ENCODE measurements at regions not wholly inside any gene's neighbourhood (a gene's known extent, or its start where the extent isn't known, plus 50 kb on each side); places are given as distances from the start of the nearest gene placed in this dataset.

DNA sequence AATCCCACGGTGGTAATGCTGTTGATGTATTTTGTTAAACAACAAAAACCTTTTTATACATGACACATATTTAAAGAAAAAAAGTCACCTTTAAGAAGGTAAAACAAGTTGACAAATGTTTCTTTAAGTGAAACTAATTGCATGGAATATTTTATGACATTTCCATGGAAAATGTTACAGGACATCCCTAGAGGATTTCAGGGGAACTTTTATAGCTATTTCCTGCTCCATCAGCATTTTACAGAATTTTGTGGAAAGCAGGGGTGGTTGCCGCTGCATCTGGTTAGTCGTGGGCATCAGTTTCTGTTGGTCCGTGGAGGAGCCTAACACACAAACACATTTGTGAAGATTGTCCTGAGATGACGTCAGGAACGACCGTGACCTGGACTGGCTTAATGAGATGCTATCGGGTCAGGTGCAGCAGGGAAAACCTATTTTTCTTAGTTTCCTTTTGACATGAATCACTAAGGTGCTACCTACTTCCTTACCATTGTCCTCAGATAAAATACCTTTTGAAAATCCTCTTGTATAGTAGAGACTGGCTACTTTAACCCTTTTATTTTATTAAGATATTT is 305.1 kb downstream of the MAP2K6 start:
- no peaks in the 10 kb centered on the region for H3K9me3 ChIP-seq (ENCODE audit: insufficient read depth, low read depth, low read length)
- H3K4me3 ChIP-seq (ENCODE audit: low read length), result no peak overlapping the region
- H3K27me3 ChIP-seq (ENCODE audit: insufficient read depth, low read length), result no peaks in the 10 kb centered on the region
- H3K36me3 ChIP-seq (ENCODE audit: insufficient read depth, low read length), result no peaks in the 10 kb centered on the region
- no peaks in the 10 kb centered on the region for H3K4me1 ChIP-seq (ENCODE audit: insufficient read depth, low read length)
- no peak overlapping the region for H3K9ac ChIP-seq (ENCODE audit: low read depth, low read length)
- WGBS, result 96% methylated on average over 7 of the region's 8 CpGs
- H3K27ac ChIP-seq (ENCODE audit: low read depth, low read length), result no peak overlapping the region

DNA sequence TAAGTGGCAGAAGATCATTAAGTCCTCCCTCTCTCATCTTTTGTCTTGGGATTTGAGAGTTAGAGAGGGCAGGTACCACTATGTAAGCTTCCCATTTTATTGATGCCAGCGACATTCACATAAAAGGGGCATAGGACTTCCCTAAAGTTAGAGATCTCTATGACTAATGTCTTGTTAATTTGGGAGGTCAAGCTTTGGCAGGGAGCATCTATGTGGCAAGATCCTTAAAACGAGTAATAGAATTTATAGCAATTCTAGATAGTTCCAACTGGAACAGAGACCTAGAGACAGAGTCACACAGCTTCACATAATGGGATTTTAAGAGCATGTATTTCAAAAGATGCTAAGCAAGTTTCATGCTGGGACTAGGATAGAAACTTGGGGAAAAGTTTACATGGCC is 308.0 kb downstream of the MAP2K6 start:
- Histone ChIP-seq H3K9ac (ENCODE audit: low read depth, low read length) (no peak overlapping the region), H3K4me1 (ENCODE audit: insufficient read depth, low read length) (no peaks in the 10 kb centered on the region), H3K27me3 (ENCODE audit: insufficient read depth, low read length) (no peaks in the 10 kb centered on the region), H3K9me3 (ENCODE audit: insufficient read depth, low read depth, low read length) (no peaks in the 10 kb centered on the region), H3K4me3 (ENCODE audit: low read length) (no peak overlapping the region), H3K36me3 (ENCODE audit: insufficient read depth, low read length) (no peaks in the 10 kb centered on the region), H3K27ac (ENCODE audit: low read depth, low read length) (no peak overlapping the region)
- 87% methylated on average over 2 of the region's 2 CpGs for WGBS

DNA sequence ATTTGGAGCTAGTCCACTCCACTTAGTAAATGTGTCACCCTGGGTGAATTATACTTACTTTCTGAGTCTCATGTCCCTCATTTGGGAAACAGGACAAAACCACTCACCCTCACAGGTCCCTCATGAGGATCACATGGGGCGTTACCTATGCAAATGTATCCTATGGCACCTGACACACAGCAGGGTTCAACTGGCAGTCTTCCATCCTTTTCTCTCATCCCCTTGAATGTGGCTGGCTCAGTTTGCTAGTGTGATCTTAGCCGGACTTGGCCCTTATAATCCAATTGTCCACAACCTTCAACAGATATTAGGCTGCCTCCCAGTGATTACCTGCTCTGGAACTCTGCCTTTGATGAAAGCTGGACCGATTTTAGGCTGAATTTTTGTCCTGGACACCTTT is 308.8 kb downstream of the MAP2K6 start:
- no peak overlapping the region for H3K9ac ChIP-seq (ENCODE audit: low read depth, low read length)
- H3K9me3 ChIP-seq (ENCODE audit: insufficient read depth, low read depth, low read length), result no peaks in the 10 kb centered on the region
- no peak overlapping the region for H3K27ac ChIP-seq (ENCODE audit: low read depth, low read length)
- no peaks in the 10 kb centered on the region for H3K4me1 ChIP-seq (ENCODE audit: insufficient read depth, low read length)
- no peaks in the 10 kb centered on the region for H3K36me3 ChIP-seq (ENCODE audit: insufficient read depth, low read length)
- 89% methylated on average over 3 of the region's 3 CpGs for WGBS
- H3K4me3 ChIP-seq (ENCODE audit: low read length), result no peak overlapping the region
- H3K27me3 ChIP-seq (ENCODE audit: insufficient read depth, low read length), result no peaks in the 10 kb centered on the region

GRCh38 chr17:69723741-69724140 is 309.2 kb downstream of the MAP2K6 start:
- H3K9me3 ChIP-seq (ENCODE audit: insufficient read depth, low read depth, low read length), result no peaks in the 10 kb centered on the region
- no peaks in the 10 kb centered on the region for H3K36me3 ChIP-seq (ENCODE audit: insufficient read depth, low read length)
- H3K4me3 ChIP-seq (ENCODE audit: low read length), result no peak overlapping the region
- H3K4me1 ChIP-seq (ENCODE audit: insufficient read depth, low read length), result no peaks in the 10 kb centered on the region
- no peaks in the 10 kb centered on the region for H3K27me3 ChIP-seq (ENCODE audit: insufficient read depth, low read length)
- no peak overlapping the region for H3K9ac ChIP-seq (ENCODE audit: low read depth, low read length)
- H3K27ac ChIP-seq (ENCODE audit: low read depth, low read length), result no peak overlapping the region

GRCh38 chr17:69724238-69724637 is 309.7 kb downstream of the MAP2K6 start:
- Histone ChIP-seq H3K27ac (ENCODE audit: low read depth, low read length) (no peak overlapping the region), H3K36me3 (ENCODE audit: insufficient read depth, low read length) (no peaks in the 10 kb centered on the region), H3K9me3 (ENCODE audit: insufficient read depth, low read depth, low read length) (no peaks in the 10 kb centered on the region), H3K9ac (ENCODE audit: low read depth, low read length) (no peak overlapping the region), H3K27me3 (ENCODE audit: insufficient read depth, low read length) (no peaks in the 10 kb centered on the region), H3K4me1 (ENCODE audit: insufficient read depth, low read length) (no peaks in the 10 kb centered on the region), H3K4me3 (ENCODE audit: low read length) (no peak overlapping the region)
- WGBS, result 100% methylated on average over 1 of the region's 1 CpG

DNA sequence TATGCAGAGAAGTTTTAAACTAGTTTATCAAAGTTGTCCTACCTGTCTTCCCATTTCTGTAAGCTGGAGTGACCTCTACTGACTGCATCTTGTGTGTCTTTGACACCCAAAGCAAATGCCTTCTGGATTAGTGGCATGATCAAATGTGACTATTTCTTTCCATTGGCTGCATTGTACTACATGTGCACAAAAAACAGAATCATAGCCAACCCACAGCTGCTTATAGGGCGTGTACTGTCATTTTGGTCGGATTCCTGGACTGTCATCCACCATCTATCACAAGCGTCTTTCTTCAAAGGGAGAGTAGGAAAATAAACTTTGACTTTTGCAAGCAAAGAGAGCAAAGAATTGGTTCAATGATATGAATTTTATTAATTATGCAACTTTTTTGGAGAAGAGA is 310.6 kb downstream of the MAP2K6 start:
- 91% methylated on average over 3 of the region's 3 CpGs for WGBS
- H3K4me3 ChIP-seq (ENCODE audit: low read length), result no peak overlapping the region

GRCh38 chr17:69728816-69729215 is 314.3 kb downstream of the MAP2K6 start:
- no peak overlapping the region for H3K4me3 ChIP-seq (ENCODE audit: low read length)
- WGBS, result 100% methylated on average over 1 of the region's 2 CpGs
- H3K9me3 ChIP-seq (ENCODE audit: insufficient read depth, low read depth, low read length), result no peaks in the 10 kb centered on the region
- H3K9ac ChIP-seq (ENCODE audit: low read depth, low read length), result no peak overlapping the region
- H3K36me3 ChIP-seq (ENCODE audit: insufficient read depth, low read length), result no peaks in the 10 kb centered on the region
- no peak overlapping the region for H3K27ac ChIP-seq (ENCODE audit: low read depth, low read length)
- H3K4me1 ChIP-seq (ENCODE audit: insufficient read depth, low read length), result no peaks in the 10 kb centered on the region
- no peaks in the 10 kb centered on the region for H3K27me3 ChIP-seq (ENCODE audit: insufficient read depth, low read length)

More for the DNA sequence above, 310.6 kb downstream of the MAP2K6 start:
- H3K27me3 ChIP-seq (ENCODE audit: insufficient read depth, low read length), result no peaks in the 10 kb centered on the region
- no peak overlapping the region for H3K27ac ChIP-seq (ENCODE audit: low read depth, low read length)
- H3K9me3 ChIP-seq (ENCODE audit: insufficient read depth, low read depth, low read length), result no peaks in the 10 kb centered on the region
- H3K36me3 ChIP-seq (ENCODE audit: insufficient read depth, low read length), result no peaks in the 10 kb centered on the region
- no peaks in the 10 kb centered on the region for H3K4me1 ChIP-seq (ENCODE audit: insufficient read depth, low read length)
- H3K9ac ChIP-seq (ENCODE audit: low read depth, low read length), result no peak overlapping the region

- no peak overlapping the region for H3K9ac ChIP-seq (ENCODE audit: low read depth, low read length)
- no peaks in the 10 kb centered on the region for H3K9me3 ChIP-seq (ENCODE audit: insufficient read depth, low read depth, low read length)
- no peak overlapping the region for H3K27ac ChIP-seq (ENCODE audit: low read depth, low read length)
- H3K4me1 ChIP-seq (ENCODE audit: insufficient read depth, low read length), result no peaks in the 10 kb centered on the region
- H3K4me3 ChIP-seq (ENCODE audit: low read length), result no peak overlapping the region
- H3K36me3 ChIP-seq (ENCODE audit: insufficient read depth, low read length), result no peaks in the 10 kb centered on the region
- H3K27me3 ChIP-seq (ENCODE audit: insufficient read depth, low read length), result no peaks in the 10 kb centered on the region
Observed at GRCh38 chr17:69729944-69730343, 315.4 kb downstream of the MAP2K6 start.

DNA sequence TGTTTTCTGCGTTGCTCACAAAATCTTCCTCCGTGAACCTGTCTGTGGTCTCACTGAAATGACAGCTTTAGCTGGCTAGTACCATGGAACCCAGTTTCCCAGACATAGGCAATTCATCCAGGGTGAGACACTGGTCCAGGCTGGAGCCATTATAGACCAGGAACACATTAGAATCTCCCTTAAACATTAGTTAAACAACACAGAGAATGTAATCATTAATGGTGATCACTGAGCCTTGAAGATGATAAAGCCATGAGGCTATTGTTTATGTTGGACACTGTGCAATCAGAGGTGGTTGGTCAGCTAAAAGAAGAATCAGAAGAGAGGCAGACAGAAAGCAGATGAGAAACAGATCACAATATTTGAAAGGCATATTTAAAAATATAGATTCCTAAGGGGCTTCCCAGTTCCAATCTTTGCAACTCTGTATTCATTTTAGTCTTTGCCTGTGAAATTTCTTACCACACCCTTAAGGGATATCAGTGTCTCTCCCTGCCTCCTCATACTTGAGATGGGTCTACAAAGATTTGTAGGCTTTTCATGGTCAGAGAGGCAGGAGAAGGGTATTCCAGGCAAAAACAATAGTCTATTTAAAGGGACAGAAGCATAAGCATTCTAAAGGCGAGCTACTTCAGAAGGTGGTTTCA is 317.9 kb downstream of the MAP2K6 start:
- no peak overlapping the region for H3K27ac ChIP-seq (ENCODE audit: low read depth, low read length)
- no peaks in the 10 kb centered on the region for H3K27me3 ChIP-seq (ENCODE audit: insufficient read depth, low read length)
- no peak overlapping the region for H3K4me3 ChIP-seq (ENCODE audit: low read length)
- H3K36me3 ChIP-seq (ENCODE audit: insufficient read depth, low read length), result no peaks in the 10 kb centered on the region
- H3K9me3 ChIP-seq (ENCODE audit: insufficient read depth, low read depth, low read length), result no peaks in the 10 kb centered on the region
- 98% methylated on average over 3 of the region's 3 CpGs for WGBS
- no peaks in the 10 kb centered on the region for H3K4me1 ChIP-seq (ENCODE audit: insufficient read depth, low read length)
- no peak overlapping the region for H3K9ac ChIP-seq (ENCODE audit: low read depth, low read length)

GRCh38 chr17:69733171-69734012 is 318.9 kb downstream of the MAP2K6 start:
- H3K36me3 ChIP-seq (ENCODE audit: insufficient read depth, low read length), result no peaks in the 10 kb centered on the region
- no peak overlapping the region for H3K4me3 ChIP-seq (ENCODE audit: low read length)
- 92% methylated on average over 3 of the region's 3 CpGs for WGBS
- H3K27ac ChIP-seq (ENCODE audit: low read depth, low read length), result no peak overlapping the region
- no peak overlapping the region for H3K9ac ChIP-seq (ENCODE audit: low read depth, low read length)
- H3K27me3 ChIP-seq (ENCODE audit: insufficient read depth, low read length), result no peaks in the 10 kb centered on the region
- H3K4me1 ChIP-seq (ENCODE audit: insufficient read depth, low read length), result no peaks in the 10 kb centered on the region
- no peaks in the 10 kb centered on the region for H3K9me3 ChIP-seq (ENCODE audit: insufficient read depth, low read depth, low read length)

- no peaks in the 10 kb centered on the region for H3K9me3 ChIP-seq (ENCODE audit: insufficient read depth, low read depth, low read length)
- H3K4me1 ChIP-seq (ENCODE audit: insufficient read depth, low read length), result no peaks in the 10 kb centered on the region
- WGBS, result 90% methylated on average over 1 of the region's 1 CpG
- no peak overlapping the region for H3K9ac ChIP-seq (ENCODE audit: low read depth, low read length)
- H3K27ac ChIP-seq (ENCODE audit: low read depth, low read length), result no peak overlapping the region
- H3K27me3 ChIP-seq (ENCODE audit: insufficient read depth, low read length), result no peaks in the 10 kb centered on the region
- no peaks in the 10 kb centered on the region for H3K36me3 ChIP-seq (ENCODE audit: insufficient read depth, low read length)
- H3K4me3 ChIP-seq (ENCODE audit: low read length), result no peak overlapping the region
Observed at GRCh38 chr17:69734656-69735055, 320.2 kb downstream of the MAP2K6 start.

Measured in HUES64 (cell line).